IMR-90 (cell line): ENCODE measurements at regions not wholly inside any gene's neighbourhood (a gene's known extent, or its start where the extent isn't known, plus 50 kb on each side); places are given as distances from the start of the nearest gene placed in this dataset.

Experiments
- ATAC-seq: fragments of 200-7000 bp; cut with Tn5 transposase; 2 replicates; pipeline ENCODE4 v1.9.1; 2020; ENCODE audit warnings: low read depth, mild to moderate bottlenecking, moderate library complexity
- BruUV-seq: library from RNA; stranded (reverse); fragments of 400-500 nt; replicated peaks from 2 replicates; lab custom pipeline; 2021; lab: Mats Ljungman, UMichigan
- CTCF ChIA-PET: fragments of 300-600 bp; formaldehyde crosslinking; extraction: SDS; loops from one replicate; lab custom pipeline; 2021; ENCODE audit warnings: antibody characterized with exemption; lab: Yijun Ruan, JAX
- POLR2A ChIA-PET: fragments of 300-600 bp; sonication (Branson Sonifier 250); formaldehyde crosslinking; loops from one replicate; lab custom pipeline; 2022; ENCODE audit warnings: antibody characterized with exemption; ENCODE audit not compliant: unreplicated experiment; lab: Charles Lee
- DNase-seq: peaks from one replicate; pipeline ENCODE4 v3.0.0; 2013
- H2AFZ ChIP-seq: replicated peaks from 2 replicates; pipeline ENCODE3; 2013; ENCODE audit warnings: low read length, mild to moderate bottlenecking; ENCODE audit not compliant: poor library complexity
- H2AK5ac ChIP-seq: 2 replicates; pipeline ENCODE4 v1.6.1; 2013; ENCODE audit warnings: low read depth, low read length, inconsistent platforms
- H2AK9ac ChIP-seq: replicated peaks from 2 replicates; pipeline ENCODE3; 2013; ENCODE audit warnings: mild to moderate bottlenecking, low read depth, low read length, moderate library complexity; ENCODE audit not compliant: poor library complexity
- H2BK120ac ChIP-seq: 2 replicates; pipeline ENCODE4 v1.6.1; 2013; ENCODE audit warnings: low read depth, low read length, inconsistent platforms
- H2BK15ac ChIP-seq: 3 replicates; pipeline ENCODE4 v1.6.1; 2013; ENCODE audit warnings: low read depth, low read length, inconsistent platforms
- H2BK20ac ChIP-seq: 2 replicates; pipeline ENCODE4 v1.6.1; 2013; ENCODE audit warnings: low read depth, mild to moderate bottlenecking, inconsistent platforms, low read length, moderate library complexity
- H2BK5ac ChIP-seq: 2 replicates; pipeline ENCODE4 v1.6.1; 2013; ENCODE audit warnings: mild to moderate bottlenecking, low read depth, low read length, inconsistent platforms; ENCODE audit not compliant: poor library complexity, severe bottlenecking
- H3K14ac ChIP-seq: replicated peaks from 2 replicates; pipeline ENCODE4 v1.6.1; 2013; ENCODE audit warnings: low read depth, low read length, inconsistent platforms
- H3K18ac ChIP-seq: 2 replicates; pipeline ENCODE4 v1.6.1; 2013; ENCODE audit warnings: low read depth, low read length, control low read depth
- H3K23ac ChIP-seq: 2 replicates; pipeline ENCODE4 v1.6.1; 2013; ENCODE audit warnings: low read depth, low read length, inconsistent platforms
- H3K27ac ChIP-seq: 2 replicates; pipeline ENCODE4 v1.5.1; 2013; ENCODE audit warnings: mild to moderate bottlenecking, control low read depth, low read length; ENCODE audit not compliant: insufficient read depth
- H3K27me3 ChIP-seq: 2 replicates; pipeline ENCODE4 v1.6.1; 2013; ENCODE audit warnings: low read length; ENCODE audit not compliant: control insufficient read depth, insufficient read depth
- H3K36me3 ChIP-seq: 2 replicates; pipeline ENCODE4 v1.6.1; 2013; ENCODE audit warnings: low read length, mixed read lengths; ENCODE audit not compliant: control insufficient read depth, insufficient read depth
- H3K4ac ChIP-seq: 2 replicates; pipeline ENCODE4 v1.6.1; 2013; ENCODE audit warnings: low read depth, low read length, inconsistent platforms
- H3K4me1 ChIP-seq: 2 replicates; pipeline ENCODE4 v1.6.1; 2013; ENCODE audit warnings: low read length, mixed read lengths; ENCODE audit not compliant: control insufficient read depth, insufficient read depth
- H3K4me2 ChIP-seq: 2 replicates; pipeline ENCODE4 v1.6.1; 2013; ENCODE audit warnings: low read depth, mild to moderate bottlenecking, control low read depth, low read length, moderate library complexity
- H3K4me3 ChIP-seq: 2 replicates; pipeline ENCODE4 v1.5.1; 2013; ENCODE audit warnings: low read depth, mild to moderate bottlenecking, control low read depth, low read length, moderate library complexity; ENCODE audit not compliant: insufficient read depth
- H3K56ac ChIP-seq: 2 replicates; pipeline ENCODE4 v1.6.1; 2013; ENCODE audit warnings: low read length, inconsistent platforms; ENCODE audit not compliant: insufficient read depth; ENCODE audit errors: extremely low read depth
- H3K79me1 ChIP-seq, 2 experiments: 2 replicates each; pipeline ENCODE4 v1.6.1; 2013; ENCODE audit warnings: low read length in 2 of 2, inconsistent platforms in 1 of 2, low read depth in 1 of 2
- H3K9ac ChIP-seq: 2 replicates; pipeline ENCODE4 v1.6.1; 2013; ENCODE audit warnings: low read depth, low read length, control low read depth
- H3K9me1 ChIP-seq: 2 replicates; pipeline ENCODE4 v1.6.1; 2013; ENCODE audit warnings: low read length, inconsistent platforms; ENCODE audit not compliant: insufficient read depth
- H3K9me3 ChIP-seq: 2 replicates; pipeline ENCODE4 v1.6.1; 2013; ENCODE audit warnings: low read length; ENCODE audit not compliant: control insufficient read depth, insufficient read depth
- H4K20me1 ChIP-seq: 2 replicates; pipeline ENCODE4 v1.6.1; 2013; ENCODE audit warnings: low read length, inconsistent platforms; ENCODE audit not compliant: insufficient read depth
- H4K5ac ChIP-seq: 2 replicates; pipeline ENCODE4 v1.6.1; 2013; ENCODE audit warnings: mild to moderate bottlenecking, low read depth, low read length, control low read depth
- H4K8ac ChIP-seq, 2 experiments: 2 replicates each; pipeline ENCODE4 v1.6.1; 2013; ENCODE audit warnings: low read depth in 2 of 2, low read length in 2 of 2, control low read depth in 1 of 2, inconsistent platforms in 1 of 2
- H4K91ac ChIP-seq: 2 replicates; pipeline ENCODE4 v1.6.1; 2013; ENCODE audit warnings: low read depth, low read length, inconsistent platforms; ENCODE audit not compliant: insufficient read depth
- BHLHE40 ChIP-seq: fragments of 150-350 bp; IDR thresholded peaks from 2 replicates; pipeline ENCODE4 v1.6.1; 2016; ENCODE audit warnings: mild to moderate bottlenecking, low read depth, low read length
- CEBPB ChIP-seq: IDR thresholded peaks from 2 replicates; pipeline ENCODE4 v1.6.1; 2012; ENCODE audit warnings: low read depth, low read length, improper control_type of control experiment
- CHD1 ChIP-seq: IDR thresholded peaks from 2 replicates; pipeline ENCODE4 v1.6.1; 2012; ENCODE audit warnings: low read depth, low read length, improper control_type of control experiment
- CTCF ChIP-seq: conservative IDR thresholded peaks from 2 replicates; pipeline ENCODE4 v1.5.1; 2012; ENCODE audit warnings: mild to moderate bottlenecking, low read depth, low read length, improper control_type of control experiment
- ELK1 ChIP-seq: fragments of 150-350 bp; IDR thresholded peaks from 2 replicates; pipeline ENCODE4 v1.6.1; 2016; ENCODE audit warnings: low read depth, mild to moderate bottlenecking, low read length, moderate library complexity, borderline replicate concordance
- FOS ChIP-seq: fragments of 150-350 bp; IDR thresholded peaks from 2 replicates; pipeline ENCODE4 v1.6.1; 2016; ENCODE audit warnings: low read depth, low read length
- MAFK ChIP-seq: IDR thresholded peaks from 2 replicates; pipeline ENCODE4 v1.6.1; 2012; ENCODE audit warnings: low read depth, low read length, improper control_type of control experiment
- MAZ ChIP-seq: IDR thresholded peaks from 2 replicates; pipeline ENCODE4 v1.6.1; 2012; ENCODE audit warnings: low read depth, mild to moderate bottlenecking, low read length, improper control_type of control experiment, moderate library complexity, borderline replicate concordance
- MXI1 ChIP-seq: IDR thresholded peaks from 2 replicates; pipeline ENCODE4 v1.6.1; 2012; ENCODE audit warnings: low read depth, mild to moderate bottlenecking, low read length, moderate library complexity, borderline replicate concordance
- NFE2L2 ChIP-seq: fragments of 150-350 bp; IDR thresholded peaks from 2 replicates; pipeline ENCODE4 v1.6.1; 2016; ENCODE audit warnings: low read depth, mild to moderate bottlenecking, low read length
- POLR2A ChIP-seq: IDR thresholded peaks from 2 replicates; pipeline ENCODE4 v1.6.1; 2012; ENCODE audit warnings: mild to moderate bottlenecking, low read depth, low read length
- RAD21 ChIP-seq: IDR thresholded peaks from 2 replicates; pipeline ENCODE4 v1.6.1; 2012; ENCODE audit warnings: low read length, improper control_type of control experiment
- RCOR1 ChIP-seq: IDR thresholded peaks from 2 replicates; pipeline ENCODE4 v1.6.1; 2012; ENCODE audit warnings: mild to moderate bottlenecking, low read length, improper control_type of control experiment; ENCODE audit not compliant: insufficient replicate concordance
- RFX5 ChIP-seq: IDR thresholded peaks from 2 replicates; pipeline ENCODE4 v1.8.0; 2012; ENCODE audit warnings: low read depth, mild to moderate bottlenecking, low read length, moderate library complexity
- SMC3 ChIP-seq: fragments of 150-350 bp; IDR thresholded peaks from 2 replicates; pipeline ENCODE4 v1.6.1; 2016; ENCODE audit warnings: low read depth, mild to moderate bottlenecking, antibody characterized with exemption, low read length, moderate library complexity
- USF2 ChIP-seq: fragments of 150-350 bp; IDR thresholded peaks from 2 replicates; pipeline ENCODE4 v1.6.1; 2017; ENCODE audit warnings: mild to moderate bottlenecking, antibody characterized with exemption, low read length, low read depth
- WGBS, 2 experiments: methylation state at CpG; one replicate each; pipeline versions ENCODE4 v1.1.5 to v1.1.7; 2013; ENCODE audit warnings: missing lambda C conversion rate in 2 of 2; ENCODE audit not compliant: insufficient read length in 1 of 2; ENCODE audit errors: extremely low coverage in 2 of 2; 5-methylcytosine and 5-hydroxymethylcytosine counted together
- dilution Hi-C: fragments of 300-500 bp; cut with HindIII; formaldehyde crosslinking; loops from one replicate; pipeline ENCODE4 v1.14.3; 2018; ENCODE audit warnings: low sequenced_read_pairs; ENCODE audit not compliant: unreplicated experiment
- in situ Hi-C: fragments of 300-500 bp; cut with MboI; formaldehyde crosslinking; loops from 3 replicates; pipeline ENCODE4 v1.14.3; 2019; ENCODE audit warnings: low sequenced_read_pairs, inconsistent platforms, mixed read lengths
- intact Hi-C: fragments of 100-400 bp; cut with micrococcal nuclease; formaldehyde crosslinking; loops from 2 replicates; pipeline ENCODE4 v1.10.0; 2022

- H2BK15ac ChIP-seq = no peak overlapping the region
- intact Hi-C loops (no loop called here), in situ Hi-C loops (no loop called here), dilution Hi-C loops (no loop called here)
- H2BK20ac ChIP-seq = no peak overlapping the region
- no peak overlapping the region for H3K56ac ChIP-seq
- H2AFZ ChIP-seq = no peak overlapping the region
- H3K9me1 ChIP-seq = no peaks in the 10 kb centered on the region
- ChIA-PET POLR2A (no interaction called here), CTCF (no interaction called here)
- H4K8ac ChIP-seq = no peak overlapping the region
- H3K9ac ChIP-seq = no peak overlapping the region
- no TSS peak for BruUV-seq
- H3K9me3 ChIP-seq = peaks cover 5% of the 10 kb centered on the region; the same call in 1 of the 2 replicates
- H4K5ac ChIP-seq = no peak overlapping the region
- no peak overlapping the region for H2AK9ac ChIP-seq
- no peaks in the 10 kb centered on the region for H4K20me1 ChIP-seq
- H3K14ac ChIP-seq = no peak overlapping the region
- no peak overlapping the region for H2BK5ac ChIP-seq
- no peaks in the 10 kb centered on the region for H3K36me3 ChIP-seq
- H3K23ac ChIP-seq = no peak overlapping the region
- no peak overlapping the region for H4K91ac ChIP-seq
- no peak overlapping the region for H2AK5ac ChIP-seq
- H3K4me1 ChIP-seq = no peaks in the 10 kb centered on the region
- no peak overlapping the region for H3K4ac ChIP-seq
- H3K79me1 ChIP-seq = no peaks in the 10 kb centered on the region
- WGBS, 2 experiments = no CpG with 5 or more reads among the region's 1 CpG
- DNase-seq (no peak), ATAC-seq (no peak)
- no peak overlapping the region for H2BK120ac ChIP-seq
- TF ChIP-seq MXI1 (no peak), RAD21 (no peak), USF2 (no peak), CEBPB (no peak), CTCF (no peak), RCOR1 (no peak), BHLHE40 (no peak), ELK1 (no peak), MAZ (no peak), RFX5 (no peak), NFE2L2 (no peak), SMC3 (no peak), CHD1 (no peak), MAFK (no peak), POLR2A (no peak), FOS (no peak)
- H3K18ac ChIP-seq = no peak overlapping the region
- no peak overlapping the region for H3K4me2 ChIP-seq
- no peak overlapping the region for H3K4me3 ChIP-seq
- no peaks in the 10 kb centered on the region for H3K27me3 ChIP-seq
- no peak overlapping the region for H3K27ac ChIP-seq
These were observed 74.1 kb upstream of the ARHGAP20 start for GRCh38 chr11:110786226-110786902.
